ENCODE measurements at regions not wholly inside any gene's neighbourhood (a gene's known extent, or its start where the extent isn't known, plus 50 kb on each side); places are given as distances from the start of the nearest gene placed in this dataset.

DNA sequence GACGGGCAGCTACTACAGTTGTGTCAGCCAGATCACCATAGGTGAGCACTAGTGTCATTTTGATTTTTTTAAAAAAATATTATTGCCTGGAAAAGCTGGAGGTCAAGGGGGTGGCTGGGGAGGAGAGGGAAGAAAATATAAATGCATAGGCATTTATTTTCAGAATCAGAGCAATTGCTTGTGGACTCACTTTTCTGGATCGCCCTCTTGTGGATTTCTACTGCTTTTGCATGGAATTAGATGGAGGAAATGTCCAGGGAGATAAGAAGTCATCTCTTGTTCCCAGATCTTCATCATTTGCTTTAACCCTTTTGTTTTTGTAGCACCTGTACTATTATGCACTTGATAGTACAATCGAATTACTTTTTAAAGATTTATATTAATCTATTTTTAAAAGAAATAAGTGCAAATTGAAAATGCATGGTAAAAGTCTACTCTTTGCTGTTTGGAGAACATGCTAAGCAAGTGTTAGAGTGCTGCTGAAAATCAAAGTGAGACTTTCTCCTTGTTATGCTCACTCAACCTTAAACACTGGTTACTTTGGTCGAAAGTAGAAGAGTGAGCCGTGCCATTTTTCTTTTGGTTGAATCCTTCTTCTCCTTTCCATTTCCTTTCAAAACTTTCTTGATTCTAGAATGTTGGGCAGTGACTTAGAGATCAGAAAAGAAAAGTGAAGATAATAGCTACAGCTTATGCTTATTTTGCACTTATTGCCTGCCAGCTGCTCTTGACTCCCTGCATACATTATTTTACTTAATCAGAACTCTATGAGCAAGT lies 60.6 kb upstream of the ANO4 start:
- TF ChIP-seq, protein P1, sequence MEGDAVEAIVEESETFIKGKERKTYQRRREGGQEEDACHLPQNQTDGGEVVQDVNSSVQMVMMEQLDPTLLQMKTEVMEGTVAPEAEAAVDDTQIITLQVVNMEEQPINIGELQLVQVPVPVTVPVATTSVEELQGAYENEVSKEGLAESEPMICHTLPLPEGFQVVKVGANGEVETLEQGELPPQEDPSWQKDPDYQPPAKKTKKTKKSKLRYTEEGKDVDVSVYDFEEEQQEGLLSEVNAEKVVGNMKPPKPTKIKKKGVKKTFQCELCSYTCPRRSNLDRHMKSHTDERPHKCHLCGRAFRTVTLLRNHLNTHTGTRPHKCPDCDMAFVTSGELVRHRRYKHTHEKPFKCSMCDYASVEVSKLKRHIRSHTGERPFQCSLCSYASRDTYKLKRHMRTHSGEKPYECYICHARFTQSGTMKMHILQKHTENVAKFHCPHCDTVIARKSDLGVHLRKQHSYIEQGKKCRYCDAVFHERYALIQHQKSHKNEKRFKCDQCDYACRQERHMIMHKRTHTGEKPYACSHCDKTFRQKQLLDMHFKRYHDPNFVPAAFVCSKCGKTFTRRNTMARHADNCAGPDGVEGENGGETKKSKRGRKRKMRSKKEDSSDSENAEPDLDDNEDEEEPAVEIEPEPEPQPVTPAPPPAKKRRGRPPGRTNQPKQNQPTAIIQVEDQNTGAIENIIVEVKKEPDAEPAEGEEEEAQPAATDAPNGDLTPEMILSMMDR (conservative IDR thresholded peaks at IDR 0.05; ENCODE audit: low read depth, low read length) = peak; percentile 72
- TF ChIP-seq EZH2 (IDR thresholded peaks at IDR 0.05; ENCODE audit: borderline replicate concordance, low read depth, low read length, poor library complexity, severe bottlenecking) = no peak
